BLaER1 treated with 17β-estradiol and CSF1 and Interleukin-3, amounts not matched to agents 10 nM and 100 nM (cell line): ENCODE measurements at regions not wholly inside any gene's neighbourhood (a gene's known extent, or its start where the extent isn't known, plus 50 kb on each side); places are given as distances from the start of the nearest gene placed in this dataset.

ENCODE experiments used
- H3K27ac ChIP-seq, 11 experiments: shearing (Covaris generic); formaldehyde crosslinking; 2 replicates each; pipeline ENCODE4 v1.8.1; 2022
- H3K27me3 ChIP-seq, 11 experiments: shearing (Covaris generic); formaldehyde crosslinking; 2 replicates each; pipeline ENCODE4 v1.8.1; 2022
- H3K36me3 ChIP-seq, 11 experiments: shearing (Covaris generic); formaldehyde crosslinking; 2 replicates each; pipeline ENCODE4 v1.8.1; 2022
- H3K4me1 ChIP-seq, 10 experiments: shearing (Covaris generic); formaldehyde crosslinking; 2 replicates each; pipeline ENCODE4 v1.8.1; 2022
- H3K4me2 ChIP-seq, 11 experiments: shearing (Covaris generic); formaldehyde crosslinking; 2 replicates each; pipeline ENCODE4 v1.8.1; 2022
- H3K4me3 ChIP-seq, 10 experiments: shearing (Covaris generic); formaldehyde crosslinking; 2 replicates each; pipeline ENCODE4 v1.8.1; 2022
- H3K9ac ChIP-seq, 11 experiments: shearing (Covaris generic); formaldehyde crosslinking; 2 replicates each; pipeline ENCODE4 v1.8.1; 2022
- H3K9me3 ChIP-seq, 11 experiments: shearing (Covaris generic); formaldehyde crosslinking; replicated peaks in 1 of 11; 2 replicates each; pipeline ENCODE4 v1.8.1; 2022
- H4K20me1 ChIP-seq, 11 experiments: shearing (Covaris generic); formaldehyde crosslinking; 2 replicates each; pipeline ENCODE4 v1.8.1; 2022
- Cebpa-rat ChIP-seq, 11 experiments: shearing (Covaris generic); IDR thresholded peaks; 2 replicates each; pipeline ENCODE4 v1.8.1; 2022

DNA sequence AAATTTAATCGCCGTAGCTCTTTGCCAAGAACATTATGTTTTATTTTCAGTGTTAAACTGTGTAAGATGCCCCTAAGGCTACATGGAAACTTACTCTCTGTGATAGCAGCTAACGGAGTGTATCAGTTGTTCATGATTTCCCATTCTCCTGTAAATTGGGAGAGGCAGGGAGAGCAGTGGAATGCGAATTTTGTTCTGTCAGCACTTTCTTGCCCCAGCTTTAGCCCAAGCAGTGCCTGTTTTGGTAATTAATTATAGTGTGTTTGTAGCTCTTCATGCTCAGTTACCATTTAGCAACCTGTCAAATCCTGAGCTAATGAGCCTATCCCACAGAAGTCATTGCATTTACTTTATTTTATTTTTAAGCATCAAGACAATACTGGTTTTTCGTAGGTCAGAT lies 475.1 kb upstream of the RBFOX1 start:
- Histone ChIP-seq H3K4me2 (no peak overlapping the region), H3K4me3 (no peak overlapping the region), H3K27me3 (no peaks in the 10 kb centered on the region), H4K20me1 (no peaks in the 10 kb centered on the region), H3K9ac (no peak overlapping the region), H3K4me1 (peaks cover 0 to 14% (median 0%) of the 10 kb centered on the region in 10 experiments; a peak in 5 of 20 replicates), H3K27ac (no peak overlapping the region), H3K36me3 (no peaks in the 10 kb centered on the region), H3K9me3 (no peaks in the 10 kb centered on the region)
- no peak for TF ChIP-seq Cebpa-rat (IDR thresholded peaks at IDR 0.05)

DNA sequence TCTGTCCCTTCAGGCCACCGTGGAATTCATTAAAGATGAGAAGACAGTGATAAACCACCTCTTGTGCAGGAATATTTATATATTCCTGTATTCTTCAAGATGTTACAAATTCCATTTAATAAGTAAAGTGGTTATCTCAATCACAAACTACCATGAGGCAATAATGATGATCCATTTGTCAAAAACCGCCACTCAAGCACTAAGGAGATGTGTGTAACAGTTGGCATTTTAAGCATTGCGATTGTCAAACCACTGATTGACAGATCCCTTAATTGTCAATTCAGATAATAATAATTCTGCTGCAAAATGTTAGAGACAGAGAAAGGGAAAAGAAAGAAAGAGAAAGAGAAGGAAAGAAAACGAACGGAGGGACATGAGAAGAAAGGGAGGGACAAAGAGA lies 476.1 kb upstream of the RBFOX1 start:
- H3K4me3 ChIP-seq, result no peak overlapping the region
- H3K4me2 ChIP-seq, result no peak overlapping the region
- no peaks in the 10 kb centered on the region for H3K27me3 ChIP-seq
- H3K27ac ChIP-seq, result no peak overlapping the region
- peaks cover 0 to 7% (median 0%) of the 10 kb centered on the region in 10 experiments; a peak in 2 of 20 replicates for H3K4me1 ChIP-seq
- no peaks in the 10 kb centered on the region for H4K20me1 ChIP-seq
- no peaks in the 10 kb centered on the region for H3K36me3 ChIP-seq
- TF ChIP-seq Cebpa-rat (IDR thresholded peaks at IDR 0.05), result no peak
- H3K9ac ChIP-seq, result no peak overlapping the region
- no peaks in the 10 kb centered on the region for H3K9me3 ChIP-seq

DNA sequence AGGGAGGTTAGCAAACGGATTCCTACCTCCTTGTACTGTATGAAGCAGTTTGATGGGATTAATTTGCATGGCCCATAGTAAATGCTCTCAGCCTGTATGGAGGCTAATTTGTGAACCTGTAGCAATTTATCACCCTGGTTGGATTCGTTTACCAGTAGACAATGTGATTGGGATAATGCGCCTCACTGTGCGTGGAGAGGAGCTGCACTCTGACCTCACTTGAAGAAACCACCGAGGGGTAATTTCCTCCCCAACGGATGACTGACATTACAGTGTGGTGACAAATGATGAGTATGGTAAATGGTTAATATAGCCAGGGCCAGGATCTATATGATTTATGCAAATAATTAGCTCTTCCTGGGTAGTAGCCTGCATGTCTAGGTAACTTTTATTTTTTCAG lies 479.1 kb upstream of the RBFOX1 start:
- Histone ChIP-seq H3K4me1 (peaks cover 0 to 4% (median 0%) of the 10 kb centered on the region in 10 experiments; a peak in 2 of 20 replicates), H3K27ac (no peak overlapping the region), H3K9ac (no peak overlapping the region), H3K36me3 (no peaks in the 10 kb centered on the region), H3K4me2 (no peak overlapping the region), H4K20me1 (no peaks in the 10 kb centered on the region), H3K4me3 (no peak overlapping the region), H3K9me3 (no peaks in the 10 kb centered on the region), H3K27me3 (no peaks in the 10 kb centered on the region)
- no peak for TF ChIP-seq Cebpa-rat (IDR thresholded peaks at IDR 0.05)

DNA sequence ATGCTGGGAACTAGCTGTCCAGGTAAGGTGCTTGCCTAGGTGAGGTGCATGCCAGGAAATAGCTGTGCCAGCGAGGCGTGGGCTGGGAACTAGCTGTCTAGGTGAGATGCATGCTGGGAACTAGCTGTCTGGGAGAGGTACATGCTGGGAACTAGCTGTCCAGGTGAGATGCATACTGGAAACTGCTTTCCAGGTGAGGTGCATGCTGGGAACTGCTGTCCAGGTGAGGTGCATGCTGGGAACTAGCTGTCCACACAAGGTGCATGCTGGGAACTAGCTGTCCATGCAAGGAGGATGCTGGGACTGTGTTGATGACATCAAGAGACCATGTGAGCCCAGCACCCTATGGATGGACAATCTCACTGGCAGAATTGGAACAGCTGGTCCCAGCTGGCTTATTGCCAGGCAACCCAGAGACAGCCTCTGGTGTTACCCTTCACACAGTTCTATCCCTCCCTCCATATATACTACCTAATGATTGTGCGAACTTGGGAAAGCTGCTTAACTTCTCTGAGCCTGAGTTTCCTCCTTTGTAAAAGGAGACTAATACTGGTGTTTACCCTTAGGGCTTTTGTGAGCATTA lies 479.9 kb upstream of the RBFOX1 start:
- no peaks in the 10 kb centered on the region for H3K4me1 ChIP-seq
- no peak for TF ChIP-seq Cebpa-rat (IDR thresholded peaks at IDR 0.05)

DNA sequence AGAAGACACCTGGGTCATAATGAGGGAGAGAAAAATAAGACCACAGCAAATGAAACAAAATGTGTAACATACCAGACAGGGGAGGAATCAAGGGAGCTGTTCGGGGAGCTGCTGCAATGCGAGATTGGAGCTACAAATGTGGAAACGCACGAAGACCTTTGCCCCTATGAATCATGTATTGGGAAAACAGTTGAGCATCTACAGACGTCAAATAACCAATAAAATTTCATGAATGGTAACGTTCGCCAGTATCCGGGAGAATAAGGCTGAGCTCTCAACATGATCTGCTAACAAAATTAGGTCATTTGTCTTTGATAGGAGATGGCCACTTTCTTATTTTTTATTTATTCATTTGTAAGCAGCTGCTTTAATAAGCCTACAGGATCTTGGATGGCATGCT lies 486.2 kb upstream of the RBFOX1 start:
- H3K4me2 ChIP-seq, result no peak overlapping the region
- H3K27me3 ChIP-seq, result no peaks in the 10 kb centered on the region
- no peak overlapping the region for H3K9ac ChIP-seq
- H3K4me3 ChIP-seq, result no peak overlapping the region
- no peak overlapping the region for H3K27ac ChIP-seq
- TF ChIP-seq Cebpa-rat (IDR thresholded peaks at IDR 0.05), result no peak
- no peaks in the 10 kb centered on the region for H3K36me3 ChIP-seq
- H3K4me1 ChIP-seq, result no peaks in the 10 kb centered on the region
- H3K9me3 ChIP-seq, result peaks cover 0 to 4% (median 0%) of the 10 kb centered on the region in 11 experiments; a peak in 1 of 22 replicates
- no peaks in the 10 kb centered on the region for H4K20me1 ChIP-seq

More for the DNA sequence above, 479.9 kb upstream of the RBFOX1 start:
- Histone ChIP-seq H3K4me2 (no peak overlapping the region), H3K9ac (no peak overlapping the region), H3K4me3 (no peak overlapping the region), H3K36me3 (no peaks in the 10 kb centered on the region), H4K20me1 (no peaks in the 10 kb centered on the region), H3K27ac (no peak overlapping the region), H3K27me3 (no peaks in the 10 kb centered on the region), H3K9me3 (no peaks in the 10 kb centered on the region)

DNA sequence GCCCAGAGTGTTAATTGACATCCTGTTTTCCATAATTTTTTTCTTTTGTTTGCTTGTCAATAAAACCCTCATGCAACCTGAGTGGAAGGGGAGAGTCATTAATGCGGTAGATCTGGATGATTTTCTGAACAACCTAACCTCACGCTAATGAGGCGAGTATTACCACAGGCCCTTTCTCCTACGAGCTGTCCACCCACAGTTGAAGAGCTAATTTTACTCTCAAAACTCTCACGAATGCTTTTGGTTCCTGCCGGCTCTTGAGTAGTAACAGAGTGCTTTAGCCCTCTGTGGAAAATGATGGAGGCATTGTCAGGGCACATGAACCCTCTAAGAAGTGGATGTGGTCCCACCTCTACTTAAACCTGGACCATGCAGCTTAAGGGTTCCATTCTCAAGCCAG lies 491.3 kb upstream of the RBFOX1 start:
- no peaks in the 10 kb centered on the region for H3K4me1 ChIP-seq
- H3K36me3 ChIP-seq, result no peaks in the 10 kb centered on the region
- no peak overlapping the region for H3K4me3 ChIP-seq
- no peaks in the 10 kb centered on the region for H3K27me3 ChIP-seq
- H3K4me2 ChIP-seq, result no peak overlapping the region
- peaks cover 0 to 6% (median 0%) of the 10 kb centered on the region in 11 experiments; a peak in 3 of 22 replicates for H3K9me3 ChIP-seq
- no peak overlapping the region for H3K27ac ChIP-seq
- no peaks in the 10 kb centered on the region for H4K20me1 ChIP-seq
- no peak for TF ChIP-seq Cebpa-rat (IDR thresholded peaks at IDR 0.05)
- H3K9ac ChIP-seq, result no peak overlapping the region

DNA sequence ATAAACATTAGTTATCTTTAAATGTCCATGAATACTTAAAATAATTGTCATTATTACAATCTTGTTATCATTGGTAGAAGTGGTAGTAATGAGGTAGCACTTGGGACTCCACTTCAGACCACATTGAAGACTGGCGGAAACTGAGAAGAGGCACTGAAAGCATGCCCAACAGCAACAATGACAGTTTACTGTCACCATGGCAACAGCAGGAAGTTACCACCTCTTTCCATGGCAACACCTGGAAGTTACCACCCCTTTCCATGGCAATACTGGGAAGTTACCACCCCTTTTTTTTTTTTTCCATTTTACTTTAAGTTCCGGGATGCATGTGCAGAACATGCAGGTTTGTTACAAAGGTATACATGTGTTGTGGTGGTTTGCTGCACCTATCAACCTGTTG lies 494.9 kb upstream of the RBFOX1 start:
- Histone ChIP-seq H3K36me3 (no peaks in the 10 kb centered on the region), H3K27ac (no peak overlapping the region), H3K9ac (no peak overlapping the region), H3K9me3 (peaks cover 0 to 6% (median 0%) of the 10 kb centered on the region in 11 experiments; a peak in 2 of 22 replicates), H3K4me1 (0 out of 20 replicates have a peak, but pooled peaks cover 0 to under 1% (median 0%) of the 10 kb centered on the region in 10 experiments), H3K4me3 (no peak overlapping the region), H3K27me3 (no peaks in the 10 kb centered on the region), H3K4me2 (no peak overlapping the region), H4K20me1 (no peaks in the 10 kb centered on the region)
- TF ChIP-seq Cebpa-rat (IDR thresholded peaks at IDR 0.05), result no peak

DNA sequence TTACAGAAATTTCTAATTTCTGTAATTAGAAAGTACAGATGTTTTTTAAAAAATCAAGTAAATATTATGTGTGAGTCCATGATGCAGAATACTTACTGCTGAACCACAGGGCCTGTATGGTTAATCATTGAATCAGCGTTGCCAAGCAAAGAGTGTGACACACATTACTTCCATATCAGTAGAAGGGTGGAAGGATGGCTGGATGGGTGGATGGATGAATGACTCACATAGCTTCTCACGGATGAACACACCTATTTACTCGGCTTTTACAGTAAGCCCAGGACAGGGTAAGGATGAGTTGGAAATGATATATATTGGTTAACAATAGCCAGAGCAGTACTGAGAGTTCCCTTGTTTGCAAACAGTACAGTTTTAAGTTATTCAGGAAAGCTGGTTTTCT lies 495.9 kb upstream of the RBFOX1 start:
- no peaks in the 10 kb centered on the region for H3K27me3 ChIP-seq
- H3K36me3 ChIP-seq, result no peaks in the 10 kb centered on the region
- no peak overlapping the region for H3K4me3 ChIP-seq
- H3K27ac ChIP-seq, result no peak overlapping the region
- H3K9ac ChIP-seq, result no peak overlapping the region
- no peak overlapping the region for H3K4me2 ChIP-seq
- H4K20me1 ChIP-seq, result no peaks in the 10 kb centered on the region
- peaks cover 0 to 6% (median 0%) of the 10 kb centered on the region in 11 experiments; a peak in 2 of 22 replicates for H3K9me3 ChIP-seq
- TF ChIP-seq Cebpa-rat (IDR thresholded peaks at IDR 0.05), result no peak
- peaks cover 0 to 10% (median 0%) of the 10 kb centered on the region in 10 experiments; a peak in 5 of 20 replicates for H3K4me1 ChIP-seq

DNA sequence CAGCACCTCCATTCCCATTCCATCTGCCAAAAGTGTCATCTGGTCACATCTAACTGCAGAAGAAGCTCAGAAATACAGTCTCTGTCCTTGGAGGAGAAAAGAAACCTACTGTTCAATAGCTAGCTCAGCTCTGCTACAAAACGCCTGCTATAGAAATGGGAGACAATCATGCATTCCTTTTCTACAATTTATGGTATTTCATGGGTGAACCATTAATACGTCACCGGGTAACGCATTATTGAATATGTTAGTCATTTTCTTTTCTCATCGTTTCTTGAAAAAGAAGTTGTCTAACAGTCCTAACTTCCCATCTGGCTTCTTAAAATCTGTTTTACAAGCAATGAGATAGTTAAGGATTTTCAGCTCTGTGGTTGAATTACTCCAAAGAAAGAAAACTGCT lies 496.7 kb upstream of the RBFOX1 start:
- H3K4me1 ChIP-seq, result peaks cover 0 to 12% (median under 1%) of the 10 kb centered on the region in 10 experiments; a peak in 7 of 20 replicates
- no peaks in the 10 kb centered on the region for H3K27me3 ChIP-seq
- H3K4me2 ChIP-seq, result no peak overlapping the region
- H3K9me3 ChIP-seq, result peaks cover 0 to 6% (median 0%) of the 10 kb centered on the region in 11 experiments; a peak in 2 of 22 replicates
- H3K4me3 ChIP-seq, result no peak overlapping the region
- H3K9ac ChIP-seq, result no peak overlapping the region
- no peak overlapping the region for H3K27ac ChIP-seq
- no peaks in the 10 kb centered on the region for H4K20me1 ChIP-seq
- no peaks in the 10 kb centered on the region for H3K36me3 ChIP-seq
- no peak for TF ChIP-seq Cebpa-rat (IDR thresholded peaks at IDR 0.05)

DNA sequence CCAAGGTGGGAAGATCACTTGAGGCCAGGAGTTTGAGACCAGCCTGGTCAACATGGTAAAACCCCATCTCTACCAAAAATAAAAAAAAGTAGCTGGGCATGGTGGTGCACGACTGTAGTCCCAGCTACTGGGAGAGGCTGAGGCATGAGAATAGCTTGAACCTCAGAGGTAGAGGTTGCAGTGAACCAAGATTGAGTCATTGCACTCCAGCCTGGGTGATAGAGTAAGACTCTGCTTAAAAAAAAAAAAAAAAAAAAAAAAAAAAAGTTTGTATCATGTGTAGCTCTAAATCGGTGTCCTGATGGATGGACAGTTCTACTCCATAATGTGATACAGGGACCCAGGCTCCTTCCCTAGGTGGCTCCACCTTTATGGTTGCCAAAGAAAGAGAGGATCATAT lies 497.1 kb upstream of the RBFOX1 start:
- Histone ChIP-seq H3K4me3 (no peak overlapping the region), H3K27ac (no peak overlapping the region), H3K4me2 (no peak overlapping the region), H3K36me3 (no peaks in the 10 kb centered on the region), H4K20me1 (no peaks in the 10 kb centered on the region), H3K27me3 (no peaks in the 10 kb centered on the region), H3K9ac (no peak overlapping the region), H3K4me1 (peaks cover 0 to 16% (median 5%) of the 10 kb centered on the region in 10 experiments; a peak in 11 of 20 replicates), H3K9me3 (peaks cover 0 to 6% (median 0%) of the 10 kb centered on the region in 11 experiments; a peak in 2 of 22 replicates)
- TF ChIP-seq Cebpa-rat (IDR thresholded peaks at IDR 0.05), result no peak
